ENCODE measurements at regions not wholly inside any gene's neighbourhood (a gene's known extent, or its start where the extent isn't known, plus 50 kb on each side); places are given as distances from the start of the nearest gene placed in this dataset.

- H3K9me3 ChIP-seq = no peaks in the 10 kb centered on the region
- H3K27ac ChIP-seq = no peak overlapping the region
- no peaks in the 10 kb centered on the region for H3K4me1 ChIP-seq
- no peak overlapping the region for H3K4me3 ChIP-seq
- TF ChIP-seq POLR2A (IDR thresholded peaks at IDR 0.05) (no peak), CTCF (IDR thresholded peaks at IDR 0.05) (no peak)
- DNase-seq (no peak), ATAC-seq (peak in 1 of 4 donors; percentile 14)
- H3K27me3 ChIP-seq = no peaks in the 10 kb centered on the region
- WGBS (ENCODE audit: insufficient coverage, low coverage, low lambda C conversion rate, missing lambda C conversion rate) = 43% methylated on average over 3 of the region's 6 CpGs
- intact Hi-C loops (cut with DNase I) = no loop called here
- H3K36me3 ChIP-seq = no peaks in the 10 kb centered on the region
Observed at GRCh38 chr2:51165534-51166260, 133.8 kb upstream of the NRXN1 start.

DNA sequence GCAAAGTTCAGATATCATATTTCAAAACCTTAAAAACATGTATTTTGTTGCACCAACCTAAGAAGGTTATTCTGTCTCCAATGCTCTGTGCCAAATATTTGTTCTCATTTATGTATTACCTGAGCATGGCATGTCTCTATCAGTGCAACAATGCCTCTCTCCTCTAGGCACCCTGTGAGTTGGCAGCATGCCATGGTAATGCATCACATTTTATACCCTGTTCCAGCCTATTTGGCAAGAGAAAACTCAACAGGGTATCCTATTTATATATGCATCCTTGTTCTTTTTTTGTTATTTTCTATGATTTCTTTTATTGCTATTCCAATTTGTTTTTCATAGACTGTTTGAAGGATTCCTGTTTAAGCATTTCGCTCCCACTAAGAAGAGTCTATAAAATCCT is 126.3 kb upstream of the NRXN1 start:
- H3K4me1 ChIP-seq = no peaks in the 10 kb centered on the region
- intact Hi-C loops (cut with DNase I) = no loop called here
- no peak for ATAC-seq

DNA sequence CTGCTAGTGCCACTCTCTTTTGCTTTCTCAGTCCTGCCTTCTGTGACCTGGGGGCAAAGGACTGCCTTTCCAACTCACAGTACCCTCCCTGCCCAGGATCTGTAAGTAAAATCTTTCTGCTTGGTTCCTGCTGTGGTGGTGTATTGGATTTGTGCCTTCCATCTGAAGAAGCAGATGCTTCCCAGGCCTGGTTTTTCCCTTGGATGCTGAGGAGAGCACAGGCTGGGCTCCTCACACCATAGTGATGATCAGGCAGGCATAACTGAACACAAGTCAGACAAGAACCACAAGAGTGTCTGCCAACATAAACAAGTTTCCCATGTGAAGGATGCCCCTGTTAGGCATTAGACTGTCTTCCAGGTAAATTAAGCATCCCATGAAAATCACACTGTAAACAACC is 121.3 kb upstream of the NRXN1 start:
- no peak for TF ChIP-seq POLR2A (IDR thresholded peaks at IDR 0.05)
- TF ChIP-seq CTCF (IDR thresholded peaks at IDR 0.05) = no peak
- intact Hi-C loops (cut with DNase I) = no loop called here
- no peak overlapping the region for H3K4me3 ChIP-seq
- DNase-seq (no peak), ATAC-seq (no peak)
- no peak overlapping the region for H3K27ac ChIP-seq
- no peaks in the 10 kb centered on the region for H3K9me3 ChIP-seq
- H3K36me3 ChIP-seq = no peaks in the 10 kb centered on the region
- H3K4me1 ChIP-seq = no peaks in the 10 kb centered on the region
- no peaks in the 10 kb centered on the region for H3K27me3 ChIP-seq

More for the DNA sequence above, 126.3 kb upstream of the NRXN1 start:
- no peaks in the 10 kb centered on the region for H3K36me3 ChIP-seq
- no peak overlapping the region for H3K27ac ChIP-seq
- 100% methylated on average over 1 of the region's 1 CpG for WGBS (ENCODE audit: insufficient coverage, low coverage, low lambda C conversion rate, missing lambda C conversion rate)
- no peak overlapping the region for H3K4me3 ChIP-seq
- no peaks in the 10 kb centered on the region for H3K9me3 ChIP-seq
- no peaks in the 10 kb centered on the region for H3K27me3 ChIP-seq
- no peak for DNase-seq
- TF ChIP-seq POLR2A (IDR thresholded peaks at IDR 0.05) (no peak), CTCF (IDR thresholded peaks at IDR 0.05) (no peak)

GRCh38 chr2:51151490-51152140 is 119.7 kb upstream of the NRXN1 start:
- DNase-seq = no peak
- no peaks in the 10 kb centered on the region for H3K4me1 ChIP-seq
- WGBS (ENCODE audit: insufficient coverage, low coverage, low lambda C conversion rate, missing lambda C conversion rate) = 68% methylated on average over 3 of the region's 30 CpGs
- no peaks in the 10 kb centered on the region for H3K9me3 ChIP-seq
- no peaks in the 10 kb centered on the region for H3K36me3 ChIP-seq
- H3K27ac ChIP-seq = no peak overlapping the region
- no peaks in the 10 kb centered on the region for H3K27me3 ChIP-seq
- intact Hi-C loops (cut with DNase I) = no loop called here
- no peak for TF ChIP-seq POLR2A (IDR thresholded peaks at IDR 0.05)
- TF ChIP-seq CTCF (IDR thresholded peaks at IDR 0.05) = no peak
- no peak for ATAC-seq
- no peak overlapping the region for H3K4me3 ChIP-seq

All from right lobe of liver (tissue), 6 donors.